ENCODE measurements at regions not wholly inside any gene's neighbourhood (a gene's known extent, or its start where the extent isn't known, plus 50 kb on each side); places are given as distances from the start of the nearest gene placed in this dataset.

- Histone ChIP-seq H2BK120ac (ENCODE audit: low read depth, low read length) (0 out of 2 replicates have a peak overlapping the region, but pooled peaks have one; percentile 14), H3K4me2 (ENCODE audit: low read depth, low read length) (no peak overlapping the region), H3K27ac (ENCODE audit: insufficient read depth, low read length) (no peak overlapping the region), H3K36me3 (ENCODE audit: control insufficient read depth, insufficient read depth, low read length) (no peaks in the 10 kb centered on the region), H3K18ac (ENCODE audit: low read depth, low read length) (no peak overlapping the region), H2BK20ac (ENCODE audit: low read depth, low read length) (no peak overlapping the region; the same call in 1 of the 2 replicates), H2BK15ac (ENCODE audit: low read depth, low read length) (no peak overlapping the region), H2AK5ac (ENCODE audit: low read depth, low read length) (no peak overlapping the region), H4K8ac (ENCODE audit: low read depth in 2 of 2, low read length in 2 of 2) (no peak overlapping the region), H3K79me1 (ENCODE audit: low read depth in 1 of 2, low read length in 2 of 2) (no peaks in the 10 kb centered on the region), H3K9me1 (ENCODE audit: insufficient read depth, low read length) (no peaks in the 10 kb centered on the region), H3K9me3 (ENCODE audit: control insufficient read depth, insufficient read depth, low read length) (no peaks in the 10 kb centered on the region), H3K23ac (ENCODE audit: low read depth, low read length) (no peak overlapping the region), H3K4me3 (ENCODE audit: insufficient read depth, low read depth, low read length) (no peak overlapping the region), H3K4me1 (ENCODE audit: control insufficient read depth, insufficient read depth, low read length) (no peaks in the 10 kb centered on the region), H3K56ac (ENCODE audit: extremely low read depth, insufficient read depth, low read length) (no peak overlapping the region), H2AFZ (replicated peaks; ENCODE audit: low read length, poor library complexity) (no peak overlapping the region), H3K14ac (replicated peaks; ENCODE audit: low read depth, low read length) (no peak overlapping the region), H2BK5ac (ENCODE audit: low read depth, low read length, poor library complexity, severe bottlenecking) (no peak overlapping the region), H4K20me1 (ENCODE audit: insufficient read depth, low read length) (no peaks in the 10 kb centered on the region), H3K27me3 (ENCODE audit: control insufficient read depth, insufficient read depth, low read length) (no peaks in the 10 kb centered on the region), H3K9ac (ENCODE audit: low read depth, low read length) (no peak overlapping the region), H3K4ac (ENCODE audit: low read depth, low read length) (no peak overlapping the region), H4K5ac (ENCODE audit: low read depth, low read length) (no peak overlapping the region), H2AK9ac (replicated peaks; ENCODE audit: low read depth, low read length, poor library complexity) (no peak overlapping the region), H4K91ac (ENCODE audit: insufficient read depth, low read depth, low read length) (no peak overlapping the region)
- TF ChIP-seq MAZ (IDR thresholded peaks at IDR 0.05; ENCODE audit: borderline replicate concordance, low read depth, low read length) (no peak), NFE2L2 (IDR thresholded peaks at IDR 0.05; ENCODE audit: low read depth, low read length) (no peak), MXI1 (IDR thresholded peaks at IDR 0.05; ENCODE audit: borderline replicate concordance, low read depth, low read length) (no peak), SMC3 (IDR thresholded peaks at IDR 0.05; ENCODE audit: low read depth, low read length) (no peak), RAD21 (IDR thresholded peaks at IDR 0.05; ENCODE audit: low read length) (no peak), RFX5 (IDR thresholded peaks at IDR 0.05; ENCODE audit: low read depth, low read length) (no peak), ELK1 (IDR thresholded peaks at IDR 0.05; ENCODE audit: borderline replicate concordance, low read depth, low read length) (no peak)
- ATAC-seq (ENCODE audit: low read depth) (no peak), DNase-seq (no peak)
- WGBS, 2 experiments (ENCODE audit: extremely low coverage in 2 of 2, insufficient read length in 1 of 2) = no CpG with 5 or more reads among the region's 2 CpGs
- dilution Hi-C loops (cut with HindIII; ENCODE audit: low sequenced_read_pairs, unreplicated experiment) = no loop called here
- ChIA-PET CTCF (interaction anchor here (0.7 kb wide), 2 partner anchors 15 to 335 kb away, joined by 3 read pairs; no protein-coding TSS in a partner anchor), POLR2A (ENCODE audit: unreplicated experiment) (no interaction called here)
- in situ Hi-C loops (cut with MboI; ENCODE audit: low sequenced_read_pairs) = no loop called here
- BruUV-seq (replicated peaks) = no TSS peak
- intact Hi-C loops (cut with micrococcal nuclease) = no loop called here
These were observed 1187.6 kb downstream of the RPA4 start for GRCh38 chrX:98071331-98071730.
